GM23338 (cell line): ENCODE measurements at regions not wholly inside any gene's neighbourhood (a gene's known extent, or its start where the extent isn't known, plus 50 kb on each side); places are given as distances from the start of the nearest gene placed in this dataset.

Source experiments
- CTCF ChIP-seq, 2 experiments: fragments of 200-600 bp in 1 of 2; sonication (generic) in 1 of 2; conservative IDR thresholded peaks; 2 replicates each; pipeline versions ENCODE4 v1.5.1 to v1.6.1; 2016 to 2017; ENCODE audit warnings: antibody characterized with exemption in 2 of 2, low read depth in 2 of 2, mild to moderate bottlenecking in 2 of 2, moderate library complexity in 1 of 2
- EZH2 ChIP-seq: fragments of 200-600 bp; sonication (generic); IDR thresholded peaks from one replicate; pipeline ENCODE4 v1.8.0; 2017; ENCODE audit warnings: antibody characterized with exemption, mild to moderate bottlenecking, low read depth; ENCODE audit not compliant: unreplicated experiment
- EZH2phosphoT487 ChIP-seq: fragments of 200-600 bp; sonication (generic); IDR thresholded peaks from one replicate; pipeline ENCODE4 v1.8.1; 2018; ENCODE audit warnings: antibody characterized with exemption; ENCODE audit not compliant: unreplicated experiment

- no peak for TF ChIP-seq CTCF (conservative IDR thresholded peaks at IDR 0.05; ENCODE audit: low read depth in 2 of 2)
- no peak for TF ChIP-seq EZH2
- no peak for TF ChIP-seq EZH2phosphoT487
Observed at GRCh38 chr12:68411371-68411770, 79.2 kb upstream of the MDM1 start.
